HL-60 (cell line): ENCODE measurements at regions not wholly inside any gene's neighbourhood (a gene's known extent, or its start where the extent isn't known, plus 50 kb on each side); places are given as distances from the start of the nearest gene placed in this dataset.
A peak's percentile ranks its signal among the peaks of the same experiment; 100 is the strongest.

Experiments
- DNase-seq, 2 experiments: peaks; one replicate each; pipeline ENCODE4 v3.0.0-alpha.2; 2010 to 2020; ENCODE audit warnings: low read depth in 1 of 2, low spot score in 1 of 2
- H3K27ac ChIP-seq: fragments of 250-450 bp; sonication (Bioruptor Pico); replicated peaks from 2 replicates; pipeline ENCODE4 v1.5.1; 2020; ENCODE audit warnings: mild to moderate bottlenecking, moderate library complexity
- H3K27me3 ChIP-seq: fragments of 250-450 bp; sonication (Bioruptor Pico); 2 replicates; pipeline ENCODE4 v1.5.1; 2021; ENCODE audit warnings: mild to moderate bottlenecking, moderate library complexity; ENCODE audit not compliant: insufficient read depth, poor library complexity, severe bottlenecking
- H3K4me3 ChIP-seq: replicated peaks from 2 replicates; pipeline ENCODE4 v1.5.1; 2011; ENCODE audit warnings: mild to moderate bottlenecking, control low read depth, low read length; ENCODE audit not compliant: insufficient read depth
- CTCF ChIP-seq: IDR thresholded peaks from one replicate; pipeline ENCODE4 v1.5.1; 2011; ENCODE audit warnings: low read length, control low read depth, inconsistent platforms; ENCODE audit not compliant: insufficient read depth
- GABPA ChIP-seq: IDR thresholded peaks from 2 replicates; pipeline ENCODE4 v1.6.1; 2012; ENCODE audit warnings: low read depth
- POLR2AphosphoS5 ChIP-seq: IDR thresholded peaks from 2 replicates; pipeline ENCODE4 v1.6.1; 2012; ENCODE audit warnings: low read depth
- REST ChIP-seq: IDR thresholded peaks from 2 replicates; pipeline ENCODE4 v1.6.1; 2012; ENCODE audit warnings: low read depth; ENCODE audit not compliant: insufficient replicate concordance
- SPI1 ChIP-seq: IDR thresholded peaks from 2 replicates; pipeline ENCODE4 v1.6.1; 2012; ENCODE audit warnings: low read depth, mild to moderate bottlenecking, borderline replicate concordance

GRCh38 chr12:89089264-89089663 is 263.0 kb downstream of the DUSP6 start:
- TF ChIP-seq GABPA (no peak), CTCF (no peak), POLR2AphosphoS5 (no peak), SPI1 (no peak), REST (no peak)
- Histone ChIP-seq H3K4me3 (no peak overlapping the region), H3K27ac (no peak overlapping the region)

GRCh38 chr12:89087876-89088275 is 264.4 kb downstream of the DUSP6 start:
- peak; percentile 19; the same call in 1 of the 2 replicates for TF ChIP-seq SPI1
- no peak for TF ChIP-seq CTCF

More at GRCh38 chr12:89089264-89089663, 263.0 kb downstream of the DUSP6 start:
- no peaks in the 10 kb centered on the region for H3K27me3 ChIP-seq
- DNase-seq: no peak

GRCh38 chr12:89087149-89087825 is 265.0 kb downstream of the DUSP6 start:
- no peak overlapping the region for H3K27ac ChIP-seq
- no peak overlapping the region for H3K4me3 ChIP-seq
- no peaks in the 10 kb centered on the region for H3K27me3 ChIP-seq
- DNase-seq: no peak
- TF ChIP-seq POLR2AphosphoS5: no peak
- no peak for TF ChIP-seq CTCF
- TF ChIP-seq GABPA: no peak
- no peak for TF ChIP-seq SPI1
- no peak for TF ChIP-seq REST

More at GRCh38 chr12:89087876-89088275, 264.4 kb downstream of the DUSP6 start:
- Histone ChIP-seq H3K27me3 (no peaks in the 10 kb centered on the region), H3K4me3 (no peak overlapping the region), H3K27ac (no peak overlapping the region)
- DNase-seq: no peak

- no peak for DNase-seq
- H3K27ac ChIP-seq: no peak overlapping the region
Measured at GRCh38 chr12:89085421-89085820, 266.9 kb downstream of the DUSP6 start.

More at GRCh38 chr12:89085421-89085820, 266.9 kb downstream of the DUSP6 start:
- no peak for TF ChIP-seq SPI1
- TF ChIP-seq CTCF: no peak
- no peak for TF ChIP-seq POLR2AphosphoS5
- no peak for TF ChIP-seq GABPA
- TF ChIP-seq REST: no peak
- Histone ChIP-seq H3K27me3 (no peaks in the 10 kb centered on the region), H3K4me3 (no peak overlapping the region)
